GM10266 (cell line): ENCODE measurements at regions not wholly inside any gene's neighbourhood (a gene's known extent, or its start where the extent isn't known, plus 50 kb on each side); places are given as distances from the start of the nearest gene placed in this dataset.

Experiments
- DNase-seq: peaks from one replicate; pipeline ENCODE4 v3.0.0; 2012; ENCODE audit errors: extremely low spot score
- CTCF ChIP-seq: IDR thresholded peaks from 2 replicates; pipeline ENCODE4 v1.5.1; 2012; ENCODE audit warnings: mild to moderate bottlenecking, low read depth; ENCODE audit not compliant: control insufficient read depth, insufficient read depth; ENCODE audit errors: missing control alignments

DNA sequence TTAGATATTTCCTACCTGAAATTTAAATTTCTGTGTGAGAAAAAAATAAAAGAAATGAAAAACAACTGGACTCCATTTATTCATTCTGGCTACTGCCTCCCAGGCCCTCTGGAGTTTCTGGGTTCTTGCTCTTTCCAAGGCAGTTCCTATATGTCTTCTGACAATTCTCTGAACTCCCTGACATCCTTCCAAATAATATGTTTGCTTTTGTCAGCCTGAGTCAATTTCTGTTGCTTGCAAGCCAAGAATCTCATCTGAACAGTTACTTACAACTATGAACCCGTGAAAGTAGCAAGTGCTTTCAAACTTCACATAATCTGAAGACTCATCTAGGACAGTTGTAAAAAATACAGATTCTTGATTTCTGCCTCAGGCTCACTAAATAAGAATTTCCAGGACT lies 216.7 kb upstream of the NPVF start:
- no peak for TF ChIP-seq CTCF

GRCh38 chr7:25448301-25448700 lies 220.0 kb upstream of the NPVF start:
- TF ChIP-seq CTCF: no peak
- no peak for DNase-seq

More for the DNA sequence above, 216.7 kb upstream of the NPVF start:
- no peak for DNase-seq

GRCh38 chr7:25454020-25454419 lies 225.7 kb upstream of the NPVF start:
- TF ChIP-seq CTCF: no peak
- no peak for DNase-seq

DNA sequence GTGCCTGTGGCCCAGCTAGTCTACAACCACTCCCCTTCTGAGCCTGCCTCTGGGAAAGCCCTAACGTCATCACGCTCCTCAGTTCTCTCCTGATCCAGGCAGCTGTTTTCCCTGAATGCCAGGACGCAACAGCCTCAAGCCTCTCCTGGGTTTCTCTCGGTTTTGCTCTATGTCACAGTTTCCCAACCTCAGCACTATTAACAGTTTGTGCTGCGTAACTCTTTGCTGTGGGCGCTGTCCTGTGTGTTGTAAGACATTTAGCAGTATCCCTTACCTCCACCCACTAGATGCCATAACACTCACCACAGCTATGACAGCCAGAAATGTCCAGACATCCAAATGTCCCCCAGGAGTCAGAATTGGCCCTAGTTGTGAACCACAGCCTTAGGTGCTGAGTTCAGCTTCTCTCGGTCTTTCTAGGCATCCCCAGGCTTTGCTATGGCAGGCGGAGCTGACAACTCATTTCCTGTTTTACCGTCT lies 226.3 kb upstream of the NPVF start:
- no peak for DNase-seq
- no peak for TF ChIP-seq CTCF

GRCh38 chr7:25455683-25456251 lies 227.5 kb upstream of the NPVF start:
- DNase-seq: no peak

GRCh38 chr7:25456467-25457171 lies 228.3 kb upstream of the NPVF start:
- DNase-seq: no peak
- TF ChIP-seq CTCF: no peak

More at GRCh38 chr7:25455683-25456251, 227.5 kb upstream of the NPVF start:
- TF ChIP-seq CTCF: no peak

DNA sequence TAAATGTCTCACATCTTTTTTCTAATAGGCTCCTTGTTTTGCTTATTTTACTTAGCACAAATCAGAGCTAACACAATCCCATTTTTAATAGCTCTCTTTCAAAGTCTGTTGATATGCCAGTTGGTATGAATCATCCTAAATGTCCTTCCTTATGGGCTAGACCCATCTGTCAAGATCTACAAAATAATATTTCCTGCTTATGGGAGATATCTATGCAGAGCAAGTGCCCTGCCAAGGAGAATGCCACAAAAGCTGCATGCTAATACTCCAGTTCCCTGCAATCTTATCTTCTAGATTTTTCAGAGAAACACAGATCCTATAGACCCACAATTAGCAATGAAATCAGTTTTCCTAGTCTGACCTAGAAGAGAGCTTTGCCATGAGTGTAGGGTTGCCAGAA lies 230.8 kb upstream of the NPVF start:
- no peak for DNase-seq
- TF ChIP-seq CTCF: no peak
